WI38 (cell line): ENCODE measurements at regions not wholly inside any gene's neighbourhood (a gene's known extent, or its start where the extent isn't known, plus 50 kb on each side); places are given as distances from the start of the nearest gene placed in this dataset.
"Not testable (repeated sequence)": the region's sequence is repeated elsewhere in the genome, so short reads cannot be mapped to it uniquely, and the experiment has no call there.

Experiments used
- H3K4me3 ChIP-seq: 2 replicates; pipeline ENCODE4 v1.5.1; 2011; ENCODE audit warnings: low read depth, mild to moderate bottlenecking, control low read depth, low read length
- TF ChIP-seq, protein P1 (sequence below): IDR thresholded peaks from 2 replicates; pipeline ENCODE4 v1.5.1; 2012; ENCODE audit warnings: low read depth, mild to moderate bottlenecking, control low read depth, low read length

DNA sequence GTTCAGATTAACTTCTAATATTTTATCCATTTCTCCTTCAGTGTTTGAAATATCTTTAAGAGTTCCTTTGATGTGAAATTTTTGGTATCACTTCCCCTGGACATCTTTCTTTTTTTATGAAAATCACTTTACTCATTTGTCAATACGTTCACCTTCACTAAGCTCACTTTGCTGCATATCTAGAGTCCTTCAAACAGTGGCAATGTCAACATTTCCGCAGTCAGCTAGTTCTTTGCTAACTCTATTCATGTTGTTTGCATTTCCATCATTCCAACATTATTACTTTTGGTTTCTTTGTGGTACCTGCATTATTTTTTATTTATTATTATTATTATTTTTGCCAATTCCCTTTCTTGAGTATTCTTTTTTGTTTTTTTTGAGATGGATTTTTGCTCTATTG lies 203.0 kb downstream of the GPAT3 start:
- no peak overlapping the region for H3K4me3 ChIP-seq
- TF ChIP-seq, protein P1, sequence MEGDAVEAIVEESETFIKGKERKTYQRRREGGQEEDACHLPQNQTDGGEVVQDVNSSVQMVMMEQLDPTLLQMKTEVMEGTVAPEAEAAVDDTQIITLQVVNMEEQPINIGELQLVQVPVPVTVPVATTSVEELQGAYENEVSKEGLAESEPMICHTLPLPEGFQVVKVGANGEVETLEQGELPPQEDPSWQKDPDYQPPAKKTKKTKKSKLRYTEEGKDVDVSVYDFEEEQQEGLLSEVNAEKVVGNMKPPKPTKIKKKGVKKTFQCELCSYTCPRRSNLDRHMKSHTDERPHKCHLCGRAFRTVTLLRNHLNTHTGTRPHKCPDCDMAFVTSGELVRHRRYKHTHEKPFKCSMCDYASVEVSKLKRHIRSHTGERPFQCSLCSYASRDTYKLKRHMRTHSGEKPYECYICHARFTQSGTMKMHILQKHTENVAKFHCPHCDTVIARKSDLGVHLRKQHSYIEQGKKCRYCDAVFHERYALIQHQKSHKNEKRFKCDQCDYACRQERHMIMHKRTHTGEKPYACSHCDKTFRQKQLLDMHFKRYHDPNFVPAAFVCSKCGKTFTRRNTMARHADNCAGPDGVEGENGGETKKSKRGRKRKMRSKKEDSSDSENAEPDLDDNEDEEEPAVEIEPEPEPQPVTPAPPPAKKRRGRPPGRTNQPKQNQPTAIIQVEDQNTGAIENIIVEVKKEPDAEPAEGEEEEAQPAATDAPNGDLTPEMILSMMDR = no peak

DNA sequence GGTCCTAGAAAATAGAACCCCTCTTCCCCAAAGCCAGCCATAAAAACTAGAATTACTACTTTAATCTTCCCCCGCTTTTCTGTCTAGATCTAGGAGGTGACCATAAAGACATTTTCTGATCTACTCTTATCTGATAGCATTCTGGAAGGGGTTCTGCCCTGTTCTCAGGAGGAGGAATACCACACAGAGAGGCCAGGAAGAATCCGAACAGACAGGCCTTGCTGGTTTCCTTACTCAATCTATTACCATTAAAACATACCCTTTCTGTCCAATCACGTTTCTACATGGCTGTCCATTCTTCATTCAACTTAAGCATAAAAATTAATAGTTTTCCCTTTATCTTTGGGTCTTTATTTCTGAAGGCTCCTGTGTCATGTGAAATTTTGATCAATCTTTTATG lies 198.7 kb downstream of the GPAT3 start:
- TF ChIP-seq, protein P1 = no peak
- no peak overlapping the region for H3K4me3 ChIP-seq

DNA sequence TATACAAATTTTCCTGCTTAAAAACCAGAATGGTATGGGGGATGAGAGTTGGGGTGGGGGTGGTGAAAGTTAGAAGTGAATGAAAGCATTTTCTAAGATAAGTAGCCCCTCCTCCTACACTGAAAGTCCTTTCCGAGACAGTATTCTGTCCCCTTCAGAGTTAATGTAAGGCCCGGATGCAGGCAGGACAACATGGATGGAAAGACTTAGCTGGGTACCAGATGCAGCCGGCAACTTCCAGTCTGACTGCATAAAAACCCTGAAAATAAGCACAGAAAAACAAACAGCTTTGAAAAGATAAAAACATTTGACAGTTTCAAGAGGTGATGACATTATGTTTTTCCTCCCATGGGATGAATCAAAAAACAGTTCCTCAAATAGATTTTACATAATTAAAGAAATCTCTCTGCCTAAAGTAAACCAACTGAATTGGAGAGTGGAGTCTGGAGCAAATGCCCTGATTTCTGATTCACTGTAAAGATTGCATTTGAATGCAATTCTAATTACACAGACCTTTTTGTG lies 196.3 kb downstream of the GPAT3 start:
- H3K4me3 ChIP-seq = no peak overlapping the region
- TF ChIP-seq, protein P1 = no peak

GRCh38 chr4:83731609-83732008 lies 195.7 kb downstream of the GPAT3 start:
- TF ChIP-seq, protein P1 = no peak
- H3K4me3 ChIP-seq = no peak overlapping the region

DNA sequence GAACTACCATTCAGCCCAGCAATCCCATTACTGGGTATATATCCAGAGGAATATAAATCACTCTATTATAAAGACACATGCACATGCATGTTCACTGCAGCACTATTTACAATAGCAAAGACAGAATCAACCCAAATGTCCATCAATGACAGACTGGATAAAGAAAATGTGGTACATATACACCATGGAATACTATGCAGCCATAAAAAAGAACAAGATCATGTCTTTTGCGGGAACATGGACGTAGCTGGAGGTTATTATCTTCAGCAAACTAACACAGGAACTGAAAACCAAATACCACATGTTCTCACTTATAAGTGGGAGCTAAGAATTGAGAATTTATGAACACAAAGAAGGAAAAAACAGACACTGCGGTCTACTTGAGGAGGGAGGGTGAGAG lies 195.1 kb downstream of the GPAT3 start:
- not testable (repeated sequence) for H3K4me3 ChIP-seq

DNA sequence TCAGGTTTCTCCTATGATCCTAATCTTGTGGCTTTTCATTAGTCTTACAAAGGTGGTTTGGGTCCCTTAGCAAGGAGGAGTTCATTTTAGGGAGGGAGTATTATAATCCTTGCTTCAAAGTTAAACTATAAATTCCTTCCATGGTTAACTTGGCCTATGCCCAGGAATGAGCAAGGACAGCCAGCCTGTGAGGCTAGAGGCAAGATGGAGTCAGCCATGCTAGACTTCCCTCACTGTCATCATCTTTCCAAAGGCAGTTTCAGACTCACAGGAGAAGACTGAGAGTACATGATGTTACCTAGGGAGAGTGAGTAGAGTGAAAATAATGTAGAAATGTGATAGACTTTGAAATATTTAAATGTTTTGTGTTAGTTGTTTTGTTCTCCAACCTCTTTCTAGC lies 192.3 kb downstream of the GPAT3 start:
- H3K4me3 ChIP-seq = no peak overlapping the region
- TF ChIP-seq, protein P1 = no peak

GRCh38 chr4:83725336-83726085 lies 189.6 kb downstream of the GPAT3 start:
- TF ChIP-seq, protein P1 = no peak
- no peak overlapping the region for H3K4me3 ChIP-seq
